Thyroid gland (tissue), 4 donors: ENCODE measurements at regions not wholly inside any gene's neighbourhood (a gene's known extent, or its start where the extent isn't known, plus 50 kb on each side); places are given as distances from the start of the nearest gene placed in this dataset.

Source experiments
- DNase-seq, 2 donors: peaks; one replicate each; pipeline ENCODE4 v3.0.0-alpha.2; 2019
- H3K27ac ChIP-seq, 3 donors: fragments of 200-600 bp; sonication (generic); 1 replicate in 2 of 3; 2 replicates in 1 of 3; pipeline ENCODE4 v1.5.1; 2016 to 2019; ENCODE audit warnings: mild to moderate bottlenecking in 1 of 3, moderate library complexity in 1 of 3
- H3K27me3 ChIP-seq: fragments of 200-600 bp; sonication (generic); one replicate; pipeline ENCODE4 v1.5.1; 2019
- H3K36me3 ChIP-seq, 2 donors: fragments of 200-600 bp; sonication (generic); one replicate each; pipeline ENCODE4 v1.5.1; 2016 to 2019
- H3K4me1 ChIP-seq, 2 donors: fragments of 200-600 bp; sonication (generic); one replicate each; pipeline ENCODE4 v1.5.1; 2017 to 2019
- H3K4me3 ChIP-seq, 3 donors: fragments of 200-600 bp; sonication (generic); replicated peaks in 1 of 3; 1 replicate in 2 of 3; 2 replicates in 1 of 3; pipeline ENCODE4 v1.5.1; 2016; ENCODE audit warnings: mild to moderate bottlenecking in 1 of 3
- H3K9me3 ChIP-seq: fragments of 200-600 bp; sonication (generic); one replicate; pipeline ENCODE4 v1.5.1; 2017
- CTCF ChIP-seq, 6 experiments: fragments of 200-600 bp in 3 of 6; fragments of 450-650 bp in 3 of 6; sonication (generic) in 3 of 6; IDR thresholded peaks; one replicate each; pipeline ENCODE4 v1.5.1; 2016 to 2019; ENCODE audit warnings: antibody characterized with exemption in 6 of 6, mild to moderate bottlenecking in 2 of 6, inconsistent platforms in 1 of 6, moderate library complexity in 1 of 6
- POLR2A ChIP-seq, 2 donors: fragments of 450-650 bp; IDR thresholded peaks; one replicate each; pipeline ENCODE4 v1.6.1; 2017; ENCODE audit warnings: antibody characterized with exemption in 2 of 2, mild to moderate bottlenecking in 2 of 2, moderate library complexity in 1 of 2
- WGBS, 2 donors: methylation state at CpG; one replicate each; pipeline ENCODE4 v1.1.5; 2017; 5-methylcytosine and 5-hydroxymethylcytosine counted together
- intact Hi-C: fragments of 100-400 bp; cut with DNase I; formaldehyde crosslinking; loops from one replicate; pipeline ENCODE4 v1.15.1; 2023

GRCh38 chrX:125520029-125520428 is 200.4 kb downstream of the TEX13C start:
- intact Hi-C loops = no loop called here
- TF ChIP-seq CTCF (IDR thresholded peaks at IDR 0.05) (no peak), POLR2A (IDR thresholded peaks at IDR 0.05) (no peak)
- 83 to 90% methylated on average over 1 of the region's 1 CpG for WGBS, 2 donors

GRCh38 chrX:125522752-125523151 is 203.1 kb downstream of the TEX13C start:
- Histone ChIP-seq H3K36me3 (no peaks in the 10 kb centered on the region), H3K4me3 (no peak overlapping the region), H3K4me1 (no peaks in the 10 kb centered on the region), H3K27ac (no peak overlapping the region), H3K9me3 (no peaks in the 10 kb centered on the region), H3K27me3 (no peaks in the 10 kb centered on the region)
- TF ChIP-seq CTCF (IDR thresholded peaks at IDR 0.05) (no peak), POLR2A (IDR thresholded peaks at IDR 0.05) (no peak)
- no peak for DNase-seq
- 47 to 50% methylated on average over 2 of the region's 2 CpGs for WGBS, 2 donors
- intact Hi-C loops = no loop called here

More at GRCh38 chrX:125520029-125520428, 200.4 kb downstream of the TEX13C start:
- no peaks in the 10 kb centered on the region for H3K4me1 ChIP-seq
- H3K9me3 ChIP-seq = no peaks in the 10 kb centered on the region
- no peak for DNase-seq
- no peak overlapping the region for H3K4me3 ChIP-seq
- no peaks in the 10 kb centered on the region for H3K27me3 ChIP-seq
- no peak overlapping the region for H3K27ac ChIP-seq
- H3K36me3 ChIP-seq = no peaks in the 10 kb centered on the region

- WGBS, 2 donors = 0 to 50% methylated on average over 2 of the region's 2 CpGs
- H3K4me1 ChIP-seq = no peaks in the 10 kb centered on the region
- intact Hi-C loops = no loop called here
- peak in 1 of 2 donors; percentile 4 for DNase-seq
- TF ChIP-seq POLR2A (IDR thresholded peaks at IDR 0.05) (no peak), CTCF (IDR thresholded peaks at IDR 0.05) (no peak)
- H3K4me3 ChIP-seq = no peak overlapping the region
- no peaks in the 10 kb centered on the region for H3K27me3 ChIP-seq
- no peak overlapping the region for H3K27ac ChIP-seq
- no peaks in the 10 kb centered on the region for H3K9me3 ChIP-seq
- H3K36me3 ChIP-seq = no peaks in the 10 kb centered on the region
These were observed 212.9 kb downstream of the TEX13C start for GRCh38 chrX:125532411-125533089.

GRCh38 chrX:125533352-125533751 is 213.7 kb downstream of the TEX13C start:
- H3K36me3 ChIP-seq = no peaks in the 10 kb centered on the region
- intact Hi-C loops = no loop called here
- H3K27ac ChIP-seq = no peak overlapping the region
- WGBS, 2 donors = 48 to 62% methylated on average over 3 of the region's 3 CpGs
- H3K27me3 ChIP-seq = no peaks in the 10 kb centered on the region
- H3K4me3 ChIP-seq = no peak overlapping the region
- H3K4me1 ChIP-seq = no peaks in the 10 kb centered on the region
- DNase-seq = no peak
- no peaks in the 10 kb centered on the region for H3K9me3 ChIP-seq
- TF ChIP-seq CTCF (IDR thresholded peaks at IDR 0.05) (no peak), POLR2A (IDR thresholded peaks at IDR 0.05) (no peak)

GRCh38 chrX:125544031-125544660 is 224.5 kb downstream of the TEX13C start:
- Histone ChIP-seq H3K4me1 (no peaks in the 10 kb centered on the region), H3K27me3 (no peaks in the 10 kb centered on the region), H3K4me3 (no peak overlapping the region), H3K36me3 (no peaks in the 10 kb centered on the region), H3K27ac (no peak overlapping the region), H3K9me3 (no peaks in the 10 kb centered on the region)
- WGBS, 2 donors = 65 to 80% methylated on average over 3 of the region's 3 CpGs
- no peak for DNase-seq
- TF ChIP-seq POLR2A (IDR thresholded peaks at IDR 0.05) (no peak), CTCF (IDR thresholded peaks at IDR 0.05) (no peak)
- intact Hi-C loops = no loop called here
